IPS-NIHi7 (cell line): ENCODE measurements at regions not wholly inside any gene's neighbourhood (a gene's known extent, or its start where the extent isn't known, plus 50 kb on each side); places are given as distances from the start of the nearest gene placed in this dataset.

Experiments used
- DNase-seq: peaks from one replicate; pipeline ENCODE4 v3.0.0; 2012; ENCODE audit warnings: mixed read lengths; ENCODE audit errors: extremely low spot score

DNA sequence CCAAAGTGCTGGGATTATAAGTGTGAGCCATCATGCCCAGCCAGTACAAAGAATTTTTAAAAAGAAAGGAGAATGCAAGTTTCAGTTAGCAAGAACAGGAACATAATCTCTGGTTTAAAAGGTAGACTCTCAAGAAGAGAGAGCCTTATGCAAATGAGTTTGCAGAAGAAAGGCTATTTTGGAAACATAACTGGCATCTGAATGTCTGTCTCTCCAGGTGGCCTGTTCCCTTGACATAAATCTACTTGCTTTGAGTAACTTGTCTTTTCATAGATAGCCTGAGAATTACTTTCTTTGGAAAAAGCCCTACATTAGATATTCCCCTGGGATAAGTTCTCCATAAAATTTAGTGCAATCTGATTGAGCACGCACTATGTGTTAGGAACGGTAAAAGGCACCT, 109.6 kb downstream of the ICOS start:
- no peak for DNase-seq

- DNase-seq: no peak
Observed at GRCh38 chr2:204049635-204050034, 113.1 kb downstream of the ICOS start.

DNA sequence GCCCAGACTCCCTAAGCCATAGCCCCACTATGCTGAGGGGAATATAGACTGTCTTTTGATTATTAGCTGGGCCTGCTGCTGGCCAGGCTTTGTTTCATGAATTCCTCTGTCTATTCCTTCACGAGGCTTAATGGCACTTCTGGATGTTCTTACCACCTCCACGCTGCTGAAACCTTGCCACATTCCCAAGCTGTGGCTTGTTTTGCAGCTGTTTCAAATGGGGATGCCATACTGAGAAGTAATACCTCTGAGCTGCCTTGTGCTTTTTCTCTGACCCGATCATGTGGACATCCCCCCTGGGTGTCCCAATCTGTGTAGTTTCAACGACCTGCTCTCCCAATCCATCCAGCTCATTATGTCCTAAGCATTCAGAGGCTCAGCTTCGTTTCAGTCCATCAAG, 114.1 kb downstream of the ICOS start:
- DNase-seq: no peak

DNA sequence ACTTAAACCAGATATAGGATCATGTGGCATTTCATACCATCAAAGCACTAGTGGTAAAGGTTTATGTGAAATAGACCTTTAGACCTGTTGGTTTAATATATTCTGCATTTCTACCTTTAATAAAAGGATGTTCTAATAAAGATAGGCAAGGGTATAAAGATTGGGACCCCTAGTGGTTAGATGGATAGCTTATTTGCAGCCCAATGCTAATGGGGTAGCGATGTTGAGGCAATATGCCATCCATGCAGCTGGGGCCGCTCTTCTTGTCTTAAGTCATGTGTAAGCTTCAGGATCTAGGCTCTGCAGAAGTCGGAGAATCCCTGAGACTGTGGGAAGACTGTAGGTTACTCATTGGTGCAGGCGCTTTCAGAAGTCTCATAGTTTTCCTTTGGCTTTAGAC, 114.9 kb downstream of the ICOS start:
- peak; percentile 64 for DNase-seq

DNA sequence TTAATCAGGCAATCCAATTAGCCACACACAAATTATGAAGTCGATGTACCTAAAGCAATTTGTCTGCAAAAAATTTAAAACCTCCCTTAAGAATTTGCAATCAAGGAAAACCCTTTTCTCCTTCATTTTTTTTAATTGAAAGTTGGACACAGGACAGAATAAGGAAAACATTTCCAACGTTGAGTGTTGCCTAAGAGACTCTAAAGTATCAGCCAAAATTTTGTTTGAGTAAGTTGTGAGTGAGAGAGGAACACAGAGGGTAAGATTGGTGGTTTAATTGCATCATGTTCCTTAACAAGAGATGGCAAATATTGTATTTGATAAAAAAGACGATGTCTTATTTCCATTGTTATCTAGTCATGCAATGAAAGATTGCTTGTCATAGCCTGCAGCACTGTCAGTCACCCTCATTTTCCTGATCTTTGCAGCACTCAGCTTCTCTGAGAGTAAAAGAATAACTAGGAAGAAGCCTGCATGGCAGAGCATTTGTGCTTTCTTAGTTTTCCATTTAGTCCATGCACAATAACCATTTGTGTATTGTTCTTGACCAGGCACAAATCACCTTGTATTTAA, 115.5 kb downstream of the ICOS start:
- DNase-seq: no peak

- DNase-seq: no peak
Observed at GRCh38 chr2:204059016-204059415, 122.5 kb downstream of the ICOS start.

DNA sequence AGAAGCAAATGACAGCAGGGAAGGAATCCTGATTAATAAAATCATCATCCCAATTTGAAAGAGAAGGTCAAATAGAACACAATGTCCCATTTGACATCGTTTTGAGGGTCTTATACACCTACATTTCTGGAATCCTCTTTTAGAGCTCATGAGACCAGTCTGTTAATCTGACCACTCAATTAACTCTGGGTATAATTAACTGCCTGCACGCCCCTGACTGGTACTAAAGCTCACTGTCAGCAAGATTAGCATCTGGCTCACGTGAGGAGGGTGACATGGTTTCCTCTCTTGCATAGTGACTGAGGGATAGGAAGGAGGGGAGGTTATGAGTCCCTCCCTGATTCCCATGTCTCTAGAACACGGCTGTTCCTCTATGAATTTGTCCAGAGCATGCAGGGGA, 124.3 kb downstream of the ICOS start:
- peak; percentile 11 for DNase-seq

DNA sequence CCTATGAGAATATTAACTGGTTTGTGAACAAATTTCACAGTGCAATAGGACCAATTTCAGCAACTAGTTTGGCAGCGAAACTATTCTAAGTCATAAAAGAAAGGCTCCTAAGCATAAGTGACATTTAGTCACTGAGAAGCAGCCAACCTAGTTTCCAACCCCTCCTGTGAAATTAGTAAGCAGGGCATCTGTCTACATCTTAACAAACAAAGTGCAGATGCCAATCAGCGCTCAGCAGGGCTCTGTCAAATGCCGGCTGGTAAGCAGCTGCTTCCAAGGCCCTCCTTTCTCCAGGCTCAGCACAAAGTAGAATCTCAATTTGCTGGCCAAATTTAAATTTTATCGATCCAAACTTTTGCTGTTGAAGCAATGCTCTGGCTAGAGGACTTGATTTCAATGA, 124.7 kb downstream of the ICOS start:
- no peak for DNase-seq

DNA sequence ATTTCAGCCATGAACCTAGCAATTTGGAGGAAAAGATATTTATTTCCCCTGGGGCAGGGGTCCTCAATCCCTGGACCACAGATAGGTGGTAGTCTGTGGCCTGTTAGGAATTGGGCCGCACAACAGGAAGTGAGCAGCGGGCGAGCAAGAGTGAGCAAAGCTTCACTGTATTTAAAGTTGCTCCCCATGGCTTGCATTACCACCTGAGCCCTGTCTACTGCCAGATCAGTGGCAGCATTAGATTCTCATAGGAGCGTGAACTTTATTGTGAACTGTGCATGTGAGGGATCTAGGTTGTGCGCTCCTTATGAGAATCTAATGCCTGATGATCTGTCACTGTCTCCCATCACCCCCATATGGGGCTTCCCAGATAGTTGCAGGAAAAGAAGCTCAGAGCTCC, 127.6 kb downstream of the ICOS start:
- no peak for DNase-seq

DNA sequence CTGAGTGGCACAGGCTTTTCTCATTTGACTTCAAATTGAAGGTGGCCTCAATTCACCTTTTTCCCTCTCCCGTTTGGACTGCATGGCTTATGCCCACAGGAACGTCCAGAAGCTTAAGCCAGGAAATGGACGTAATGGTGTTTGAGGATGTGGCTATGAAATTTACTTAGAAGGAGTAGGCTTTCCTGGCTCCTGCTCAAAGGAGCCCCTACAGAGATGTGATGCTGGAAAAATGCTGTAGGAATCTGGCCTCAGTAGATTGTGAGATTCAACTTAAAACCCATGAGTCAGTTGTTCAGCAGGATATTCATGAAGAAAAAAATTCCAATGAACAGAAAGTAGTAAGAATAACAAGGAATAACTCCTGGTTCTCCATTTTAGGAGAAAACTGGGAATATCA, 129.0 kb downstream of the ICOS start:
- DNase-seq: no peak

DNA sequence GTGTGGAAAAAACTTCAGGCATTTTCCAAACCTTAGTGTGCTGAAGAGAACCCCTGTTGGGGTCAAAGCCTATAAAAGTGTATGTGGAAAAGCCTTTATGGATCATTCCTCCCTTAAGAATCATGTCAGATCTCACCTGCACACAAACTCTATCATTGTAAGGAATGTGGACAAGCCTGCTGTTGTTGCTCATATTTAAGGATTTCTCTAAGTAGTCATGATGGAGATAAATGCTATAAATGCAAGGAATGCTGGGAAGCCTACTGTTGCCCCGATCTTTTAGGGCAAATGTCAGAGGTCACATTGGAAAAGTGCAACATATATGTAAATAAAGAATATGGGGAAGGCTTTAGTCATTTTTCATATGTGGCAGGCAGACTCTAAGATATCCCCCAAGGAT, 129.5 kb downstream of the ICOS start:
- DNase-seq: no peak

DNA sequence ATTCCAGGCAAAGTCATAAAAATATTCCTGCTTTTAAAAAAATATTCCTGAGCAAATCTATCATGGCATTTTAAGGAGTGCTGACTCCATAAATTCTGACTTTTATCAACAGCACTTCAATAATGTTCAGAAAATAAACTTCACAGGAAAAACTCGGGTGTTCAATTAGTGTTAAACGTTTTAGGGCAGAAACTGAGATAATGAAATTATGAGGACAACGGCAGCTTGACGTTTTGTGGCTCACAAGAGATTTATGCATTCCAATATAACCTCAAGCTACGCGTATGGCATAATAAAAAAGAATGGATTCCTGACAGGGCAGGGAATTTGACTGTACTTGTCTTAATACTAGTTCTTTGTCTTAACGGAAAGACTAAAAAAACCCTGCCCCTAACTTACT, 133.2 kb downstream of the ICOS start:
- no peak for DNase-seq

GRCh38 chr2:204072443-204073324, 136.1 kb downstream of the ICOS start:
- DNase-seq: peak; percentile 85

DNA sequence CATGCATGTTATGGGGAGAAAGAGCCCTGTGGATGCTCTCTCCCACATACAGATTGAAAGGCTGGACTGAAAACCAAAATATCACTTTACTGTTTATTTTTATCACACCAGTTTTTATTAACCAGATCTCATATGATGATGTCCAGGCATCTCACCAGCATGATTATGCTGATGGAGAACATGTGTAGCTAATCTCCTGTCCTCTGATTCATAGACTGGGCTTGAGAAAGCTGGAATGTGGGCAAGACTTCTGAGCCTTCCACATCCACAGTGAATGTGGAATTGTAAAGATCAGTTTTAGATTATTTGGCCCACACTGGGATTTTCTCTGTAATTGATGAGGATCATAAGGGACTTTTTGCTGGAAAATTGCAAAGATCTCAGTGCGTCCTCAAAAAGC, 137.9 kb downstream of the ICOS start:
- DNase-seq: no peak

DNA sequence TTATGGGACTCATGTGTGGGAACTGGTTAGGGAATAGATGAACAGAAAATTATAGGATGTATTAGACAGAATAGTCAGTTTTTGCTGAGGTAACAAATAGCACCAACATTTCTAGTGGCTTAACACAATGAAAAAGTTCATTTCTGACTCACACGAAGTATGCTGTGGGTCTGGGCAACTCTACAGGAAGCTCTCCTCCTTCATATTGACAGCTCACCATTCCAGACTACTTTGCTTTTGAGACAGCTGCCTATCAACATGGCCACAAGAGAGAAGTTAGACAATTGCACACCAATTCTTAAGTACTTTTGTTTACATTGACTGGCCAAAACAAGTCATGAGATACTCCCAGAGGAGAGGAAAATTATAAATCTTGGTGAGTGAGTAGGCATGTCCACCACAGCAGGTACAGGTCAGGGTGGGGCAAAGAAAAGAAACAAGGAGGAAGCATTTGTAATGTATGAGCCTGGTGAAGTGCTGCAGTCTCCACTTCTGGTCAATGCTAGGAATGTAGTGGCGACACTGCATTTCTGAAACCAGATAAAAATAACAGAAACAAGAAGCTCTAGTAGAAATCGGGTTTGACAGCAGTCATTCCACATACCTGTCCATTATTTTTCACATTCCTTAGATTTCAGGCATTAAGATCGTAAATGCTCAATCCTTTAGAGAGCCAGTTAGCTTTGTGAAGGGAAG, 141.6 kb downstream of the ICOS start:
- no peak for DNase-seq

DNA sequence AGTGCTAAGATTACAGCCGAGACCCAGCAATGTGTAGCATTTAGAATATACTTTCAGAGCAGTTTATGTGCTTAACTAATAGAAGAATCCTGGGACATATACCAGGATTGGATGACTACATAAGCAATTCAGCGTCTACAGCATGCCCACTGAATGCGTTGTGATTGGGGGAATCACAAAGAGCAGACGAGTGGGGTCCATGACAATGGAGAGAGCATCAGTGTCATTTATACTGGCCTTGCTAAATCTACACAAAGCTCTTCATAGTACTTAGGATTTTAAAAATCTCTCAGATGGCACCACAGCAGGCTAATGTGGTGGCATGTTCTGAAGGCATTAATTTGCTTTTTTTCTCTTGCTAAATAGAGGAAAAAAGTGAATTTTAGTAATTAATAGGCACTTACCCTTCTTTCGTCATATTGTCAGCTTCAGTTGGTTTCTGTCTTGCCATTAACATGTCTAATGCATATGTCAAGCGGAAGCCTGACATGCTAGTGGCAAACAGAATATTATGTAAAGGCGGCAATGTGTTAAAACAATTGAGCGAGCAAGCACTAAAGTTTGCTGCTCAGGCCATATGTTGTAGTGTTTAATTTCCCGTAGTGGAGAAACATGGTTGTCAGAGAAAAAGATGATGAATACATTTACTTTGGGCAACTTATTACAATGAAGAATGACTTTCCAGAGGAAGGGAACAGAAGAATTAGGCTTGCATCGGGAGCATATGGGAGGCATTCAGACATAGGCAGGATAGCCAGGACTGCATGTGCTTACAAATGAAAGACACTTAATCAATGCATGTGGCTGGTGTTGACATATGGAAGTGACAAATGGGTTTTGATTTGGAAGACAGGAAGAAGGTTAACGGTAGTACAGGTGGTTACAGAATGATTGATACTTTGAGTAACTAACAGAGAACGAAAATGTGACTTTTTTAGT, 145.2 kb downstream of the ICOS start:
- DNase-seq: no peak

DNA sequence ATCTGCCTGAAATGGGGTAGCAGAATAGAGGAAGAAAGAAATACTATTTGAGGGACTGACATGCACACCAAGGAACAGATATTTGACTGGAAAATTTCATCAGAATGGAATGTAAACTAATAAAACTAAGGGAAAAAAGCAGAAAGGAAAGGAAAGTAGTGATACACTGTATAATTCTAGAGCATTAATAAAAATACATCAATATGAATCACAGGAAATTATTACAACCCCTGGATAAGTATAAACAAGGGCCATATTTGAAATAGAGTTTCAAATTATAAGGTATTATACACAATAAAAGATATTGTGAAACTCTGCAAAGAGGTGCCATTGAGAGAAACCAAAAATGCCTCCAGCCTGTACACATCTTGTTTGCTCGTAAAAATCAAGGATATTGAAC, 149.6 kb downstream of the ICOS start:
- DNase-seq: no peak

GRCh38 chr2:204089105-204089504, 152.5 kb downstream of the ICOS start:
- DNase-seq: no peak

DNA sequence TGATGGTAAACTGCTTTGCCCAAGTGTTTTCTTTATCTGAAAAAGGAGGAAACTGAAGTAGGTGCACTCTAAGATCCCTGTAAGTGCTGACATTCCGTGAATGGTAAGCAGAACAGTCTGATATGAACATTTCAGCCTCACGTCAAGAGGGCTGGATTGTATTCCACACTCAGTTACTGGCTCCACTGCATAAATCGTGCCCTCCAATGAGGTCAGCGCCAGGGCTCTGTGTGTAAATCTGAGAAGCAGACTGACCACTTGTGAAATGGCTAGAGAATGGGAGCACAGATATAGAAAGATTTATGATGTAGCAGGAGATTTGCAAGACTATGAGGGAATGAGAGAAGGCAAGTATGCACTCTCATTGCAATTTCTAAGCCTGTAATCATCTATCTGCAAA, 153.0 kb downstream of the ICOS start:
- no peak for DNase-seq

DNA sequence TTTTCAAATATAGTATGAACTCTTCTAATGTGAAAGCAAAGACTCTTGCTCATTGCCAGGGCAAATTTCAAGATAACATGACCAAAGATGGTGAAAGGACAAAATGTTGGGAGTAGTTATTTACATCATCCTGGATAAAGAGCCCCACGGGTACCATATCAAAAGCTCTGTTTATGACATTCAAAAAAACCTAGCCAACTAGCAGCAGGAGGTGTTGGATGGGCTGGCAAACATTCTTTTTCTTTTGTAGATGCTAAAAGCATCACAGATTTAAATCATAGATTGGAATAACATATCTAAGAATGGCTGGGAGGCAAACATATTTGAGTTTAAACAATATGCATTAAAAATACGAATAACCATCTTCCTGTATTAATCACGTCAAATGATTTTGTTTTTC, 153.5 kb downstream of the ICOS start:
- no peak for DNase-seq

DNA sequence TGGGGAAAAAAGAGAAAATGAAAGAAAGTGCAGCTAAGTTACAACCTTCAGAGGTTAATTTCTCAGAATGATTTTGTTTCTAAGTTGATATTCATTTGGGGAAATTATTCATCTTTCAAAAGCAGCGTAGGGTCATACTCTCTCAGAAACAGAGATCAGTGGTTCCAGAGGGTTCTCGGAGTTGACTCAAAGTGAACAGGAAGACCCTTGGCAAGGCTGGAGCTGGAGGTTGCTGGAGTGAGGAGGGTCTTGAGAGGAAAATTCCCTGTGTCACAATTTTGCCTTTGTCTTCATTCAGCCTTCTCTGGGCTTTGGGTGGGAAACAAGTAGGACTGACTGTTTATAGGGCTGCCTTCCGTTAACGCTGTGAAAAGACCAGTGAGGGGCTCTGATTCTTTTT, 168.2 kb downstream of the ICOS start:
- no peak for DNase-seq

DNA sequence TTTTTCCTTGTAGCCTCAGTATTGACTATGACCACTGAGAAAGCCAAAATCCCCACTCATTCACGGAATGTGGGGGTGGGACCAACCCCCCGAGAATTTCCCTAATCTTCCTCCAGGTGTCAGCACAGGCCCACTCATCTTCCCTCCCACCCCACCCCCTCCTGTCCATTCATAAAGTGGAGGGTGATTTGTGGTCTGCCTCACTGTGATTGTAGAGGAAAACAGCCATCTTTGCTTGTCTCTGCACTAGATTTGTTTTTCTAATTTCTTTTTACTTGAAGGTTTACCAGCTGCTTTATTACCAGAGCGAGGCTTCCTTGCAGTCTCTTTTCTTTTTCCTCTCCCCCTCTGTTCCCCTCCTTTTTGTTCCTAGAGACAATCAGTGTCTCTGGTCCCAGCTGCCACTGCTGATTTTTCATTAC, 171.8 kb downstream of the ICOS start:
- peak; percentile 81 for DNase-seq
